ENCODE measurements at regions not wholly inside any gene's neighbourhood (a gene's known extent, or its start where the extent isn't known, plus 50 kb on each side); places are given as distances from the start of the nearest gene placed in this dataset.

DNA sequence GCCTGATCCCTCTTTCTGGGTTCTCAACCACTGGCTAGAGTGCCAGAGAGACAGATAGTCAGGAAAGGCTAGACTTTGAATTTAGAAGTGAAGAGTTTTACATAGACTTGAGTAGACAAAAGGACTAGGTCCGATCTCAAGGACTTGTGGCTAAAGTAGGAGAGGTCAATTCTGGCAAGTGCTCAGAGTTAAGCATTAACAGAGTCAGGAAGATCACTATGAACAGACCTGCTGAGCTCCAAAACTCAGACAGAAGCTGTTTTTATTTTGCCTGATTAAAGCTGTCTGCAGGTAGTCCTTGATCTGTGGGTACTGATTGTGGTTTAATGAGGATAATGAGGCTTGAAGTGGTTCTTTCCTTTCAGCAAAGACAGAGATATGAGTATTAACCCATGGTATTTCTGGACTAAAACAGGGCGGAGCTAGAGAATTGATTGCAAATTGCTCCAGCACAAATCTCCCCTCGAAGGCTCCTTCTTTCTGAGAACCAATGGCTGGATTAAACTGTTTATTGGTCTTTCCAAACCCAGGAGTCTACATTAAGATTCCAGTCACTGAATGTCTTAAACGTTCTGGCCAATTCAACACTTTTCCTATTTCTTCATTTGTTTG, 423.2 kb downstream of the IPMK start:
- no peaks in the 10 kb centered on the region for H3K4me1 Mint-ChIP-seq
- DNase-seq = no peak
- ChIA-PET CTCF (no interaction called here), POLR2A (no interaction called here)
- H3K9me3 Mint-ChIP-seq = peaks cover 0 to 19% (median 11%) of the 10 kb centered on the region in 11 donors
- intact Hi-C loops (cut with micrococcal nuclease) = no loop called here
- no peak overlapping the region for H3K27ac Mint-ChIP-seq
- H3K4me3 ChIP-seq (ENCODE audit: low read length) = no peak overlapping the region
- no peaks in the 10 kb centered on the region for H3K9me3 ChIP-seq (ENCODE audit: control insufficient read depth in 2 of 3, low read length in 3 of 3)
- no peak overlapping the region for H3K27ac ChIP-seq (ENCODE audit: low read depth, low read length)
- no peaks in the 10 kb centered on the region for H3K27me3 ChIP-seq (ENCODE audit: control insufficient read depth in 2 of 2, insufficient read depth in 2 of 2, low read length in 2 of 2)
- no peaks in the 10 kb centered on the region for H3K36me3 Mint-ChIP-seq
- no peaks in the 10 kb centered on the region for H3K4me1 ChIP-seq (ENCODE audit: control insufficient read depth in 2 of 2, insufficient read depth in 2 of 2, low read length in 2 of 2)
- H3K4me3 Mint-ChIP-seq = no peak overlapping the region
- no peak for ATAC-seq
- H3K27me3 Mint-ChIP-seq = no peaks in the 10 kb centered on the region
- no peaks in the 10 kb centered on the region for H3K36me3 ChIP-seq (ENCODE audit: control insufficient read depth in 2 of 3, insufficient read depth in 3 of 3, low read length in 3 of 3)

DNA sequence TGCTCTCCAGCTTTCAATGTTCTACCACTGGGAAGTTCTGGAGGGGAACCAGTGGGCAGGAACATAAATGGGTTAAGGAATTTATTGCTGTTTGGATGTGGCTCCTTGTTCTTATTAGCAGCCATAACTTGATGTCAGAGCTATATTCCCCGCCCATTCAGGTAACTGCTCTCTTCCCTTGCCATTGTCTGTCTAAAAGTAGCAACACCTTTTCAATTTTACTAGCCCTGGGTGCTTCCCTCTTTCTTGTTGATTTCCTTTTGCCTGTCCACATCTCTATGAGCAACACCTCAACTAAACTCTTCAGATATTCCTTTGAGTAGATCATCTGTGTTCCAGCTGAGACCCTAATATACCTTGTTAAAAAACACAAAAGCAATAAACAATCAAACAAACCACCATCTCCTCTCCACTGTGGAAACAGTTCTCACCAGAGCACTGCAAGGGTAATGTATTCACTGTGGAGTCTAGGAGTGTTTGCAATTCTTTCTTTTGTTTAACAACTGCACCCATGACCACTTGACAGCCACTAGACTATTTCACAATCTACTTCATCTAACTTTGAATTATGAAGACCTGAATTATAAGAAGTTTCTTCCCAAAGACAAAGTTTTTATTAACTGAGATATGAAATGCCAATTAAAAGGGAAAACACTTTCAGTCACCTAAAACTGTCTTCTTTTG, 436.7 kb downstream of the IPMK start:
- Mint-ChIP-seq H3K4me1 (no peaks in the 10 kb centered on the region), H3K27me3 (no peaks in the 10 kb centered on the region), H3K36me3 (no peaks in the 10 kb centered on the region), H3K9me3 (peaks cover 0 to 1% (median 0%) of the 10 kb centered on the region in 11 donors), H3K4me3 (no peak overlapping the region), H3K27ac (no peak overlapping the region)
- Histone ChIP-seq H3K27ac (ENCODE audit: low read depth, low read length) (no peak overlapping the region), H3K27me3 (ENCODE audit: control insufficient read depth in 2 of 2, insufficient read depth in 2 of 2, low read length in 2 of 2) (no peaks in the 10 kb centered on the region), H3K4me1 (ENCODE audit: control insufficient read depth in 2 of 2, insufficient read depth in 2 of 2, low read length in 2 of 2) (no peaks in the 10 kb centered on the region), H3K9me3 (ENCODE audit: control insufficient read depth in 2 of 3, low read length in 3 of 3) (no peaks in the 10 kb centered on the region), H3K36me3 (ENCODE audit: control insufficient read depth in 2 of 3, insufficient read depth in 3 of 3, low read length in 3 of 3) (no peaks in the 10 kb centered on the region), H3K4me3 (ENCODE audit: low read length) (no peak overlapping the region)
- intact Hi-C loops (cut with micrococcal nuclease) = no loop called here
- ATAC-seq = no peak
- ChIA-PET CTCF (no interaction called here), POLR2A (no interaction called here)
- no peak for DNase-seq

DNA sequence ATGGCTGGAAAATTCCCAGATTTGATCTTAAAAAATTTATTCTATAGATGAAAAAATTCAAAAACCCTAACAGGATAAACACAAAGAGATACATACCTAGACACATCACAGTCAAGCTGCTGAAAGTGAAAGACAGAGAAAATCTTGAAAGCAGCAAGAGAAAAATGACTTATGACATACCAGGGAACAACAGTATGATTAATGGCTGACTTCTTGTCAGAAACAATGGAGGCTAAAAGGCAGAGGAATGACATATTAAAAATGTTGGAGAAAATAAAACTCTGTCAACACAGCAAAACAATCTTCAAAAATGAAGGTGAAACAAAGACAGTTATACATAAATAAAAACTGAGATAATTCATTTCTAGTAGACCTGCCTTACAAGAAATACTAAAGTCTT, 442.7 kb downstream of the IPMK start:
- POLR2A ChIA-PET = no interaction called here
- intact Hi-C loops (cut with micrococcal nuclease) = no loop called here

DNA sequence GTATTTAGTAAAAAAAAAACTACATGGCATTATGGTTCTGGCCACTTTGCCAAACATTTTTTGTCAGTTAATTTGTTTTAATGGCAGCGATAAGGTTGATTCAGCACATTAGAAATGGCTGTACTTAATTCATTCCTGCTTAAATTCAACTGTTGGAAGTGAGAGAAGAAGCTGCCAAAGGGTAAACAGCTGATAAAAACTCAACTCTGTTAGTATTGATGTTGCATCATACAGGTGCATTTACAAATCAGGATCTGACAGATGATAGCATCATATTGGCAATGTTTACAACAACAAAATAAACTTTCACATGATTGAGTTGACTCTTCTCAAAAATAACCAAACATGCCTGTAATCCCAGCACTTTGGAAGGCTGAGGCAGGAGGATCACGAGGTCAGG, 444.3 kb downstream of the IPMK start:
- H3K27ac ChIP-seq (ENCODE audit: low read depth, low read length) = no peak overlapping the region
- Mint-ChIP-seq H3K9me3 (peaks cover 0 to 8% (median 0%) of the 10 kb centered on the region in 11 donors), H3K4me1 (no peaks in the 10 kb centered on the region), H3K27ac (no peak overlapping the region), H3K27me3 (no peaks in the 10 kb centered on the region), H3K36me3 (no peaks in the 10 kb centered on the region), H3K4me3 (no peak overlapping the region)
- intact Hi-C loops (cut with micrococcal nuclease) = no loop called here
- DNase-seq = no peak
- H3K4me1 ChIP-seq (ENCODE audit: control insufficient read depth in 2 of 2, insufficient read depth in 2 of 2, low read length in 2 of 2) = no peaks in the 10 kb centered on the region
- ATAC-seq = no peak
- POLR2A ChIA-PET = no interaction called here
- H3K4me3 ChIP-seq (ENCODE audit: low read length) = no peak overlapping the region
- no peaks in the 10 kb centered on the region for H3K36me3 ChIP-seq (ENCODE audit: control insufficient read depth in 2 of 3, insufficient read depth in 3 of 3, low read length in 3 of 3)
- no peaks in the 10 kb centered on the region for H3K9me3 ChIP-seq (ENCODE audit: control insufficient read depth in 2 of 3, low read length in 3 of 3)
- CTCF ChIA-PET = no interaction called here
- H3K27me3 ChIP-seq (ENCODE audit: control insufficient read depth in 2 of 2, insufficient read depth in 2 of 2, low read length in 2 of 2) = no peaks in the 10 kb centered on the region

More for the DNA sequence above, 442.7 kb downstream of the IPMK start:
- Histone ChIP-seq H3K27me3 (ENCODE audit: control insufficient read depth in 2 of 2, insufficient read depth in 2 of 2, low read length in 2 of 2) (no peaks in the 10 kb centered on the region), H3K27ac (ENCODE audit: low read depth, low read length) (no peak overlapping the region), H3K9me3 (ENCODE audit: control insufficient read depth in 2 of 3, low read length in 3 of 3) (no peaks in the 10 kb centered on the region), H3K4me1 (ENCODE audit: control insufficient read depth in 2 of 2, insufficient read depth in 2 of 2, low read length in 2 of 2) (no peaks in the 10 kb centered on the region), H3K36me3 (ENCODE audit: control insufficient read depth in 2 of 3, insufficient read depth in 3 of 3, low read length in 3 of 3) (no peaks in the 10 kb centered on the region), H3K4me3 (ENCODE audit: low read length) (no peak overlapping the region)
- H3K27me3 Mint-ChIP-seq = no peaks in the 10 kb centered on the region
- H3K4me1 Mint-ChIP-seq = no peaks in the 10 kb centered on the region
- H3K27ac Mint-ChIP-seq = no peak overlapping the region
- peaks cover 0 to 8% (median 0%) of the 10 kb centered on the region in 11 donors for H3K9me3 Mint-ChIP-seq
- no peaks in the 10 kb centered on the region for H3K36me3 Mint-ChIP-seq
- DNase-seq (no peak), ATAC-seq (no peak)
- no peak overlapping the region for H3K4me3 Mint-ChIP-seq
- CTCF ChIA-PET = no interaction called here

DNA sequence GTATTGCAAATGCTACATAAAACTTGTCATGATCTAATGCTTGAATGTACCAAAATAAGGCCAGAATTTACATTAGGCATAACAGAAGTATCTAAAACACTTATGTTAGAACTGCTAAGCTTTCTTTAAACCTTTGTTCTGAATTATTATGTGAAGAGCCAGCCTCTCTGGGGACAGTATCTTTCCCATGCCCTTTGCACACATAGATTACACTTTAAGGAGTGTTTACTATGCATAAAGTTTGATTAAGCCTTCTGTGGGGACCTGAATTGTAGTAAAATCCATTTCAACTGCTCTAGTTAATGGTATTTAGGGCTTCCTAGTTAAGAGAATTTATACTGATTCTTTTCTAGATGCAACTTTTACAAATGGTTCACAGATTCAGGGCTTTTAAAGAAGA, 444.7 kb downstream of the IPMK start:
- intact Hi-C loops (cut with micrococcal nuclease) = no loop called here
- POLR2A ChIA-PET = no interaction called here
- no peak for DNase-seq
- ATAC-seq = no peak
- no peak overlapping the region for H3K27ac Mint-ChIP-seq
- no peaks in the 10 kb centered on the region for H3K36me3 Mint-ChIP-seq
- CTCF ChIA-PET = no interaction called here
- Histone ChIP-seq H3K36me3 (ENCODE audit: control insufficient read depth in 2 of 3, insufficient read depth in 3 of 3, low read length in 3 of 3) (no peaks in the 10 kb centered on the region), H3K27me3 (ENCODE audit: control insufficient read depth in 2 of 2, insufficient read depth in 2 of 2, low read length in 2 of 2) (no peaks in the 10 kb centered on the region), H3K4me1 (ENCODE audit: control insufficient read depth in 2 of 2, insufficient read depth in 2 of 2, low read length in 2 of 2) (no peaks in the 10 kb centered on the region), H3K27ac (ENCODE audit: low read depth, low read length) (no peak overlapping the region), H3K4me3 (ENCODE audit: low read length) (no peak overlapping the region), H3K9me3 (ENCODE audit: control insufficient read depth in 2 of 3, low read length in 3 of 3) (no peaks in the 10 kb centered on the region)
- H3K4me1 Mint-ChIP-seq = no peaks in the 10 kb centered on the region
- H3K27me3 Mint-ChIP-seq = no peaks in the 10 kb centered on the region
- no peak overlapping the region for H3K4me3 Mint-ChIP-seq
- peaks cover 0 to 8% (median 0%) of the 10 kb centered on the region in 11 donors for H3K9me3 Mint-ChIP-seq

DNA sequence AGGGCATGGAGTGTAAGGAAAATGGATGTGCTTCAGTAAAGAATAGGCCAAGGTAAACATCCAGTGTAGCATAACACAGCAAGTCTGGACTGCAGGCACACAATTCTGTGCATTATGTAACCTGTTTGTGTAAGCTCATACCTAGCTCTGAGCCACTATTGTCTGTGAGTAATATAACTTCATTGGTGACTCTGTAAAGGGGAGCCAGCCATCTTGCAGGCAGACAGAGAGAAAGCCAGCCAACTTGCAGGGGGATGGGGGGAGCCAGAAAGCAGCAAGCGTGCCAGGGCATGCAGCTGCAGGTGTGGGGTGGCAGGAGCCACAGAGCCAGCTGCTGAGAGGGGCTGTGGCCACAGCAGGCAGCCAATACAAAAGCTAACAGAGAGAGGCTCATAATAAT, 449.2 kb downstream of the IPMK start:
- Histone ChIP-seq H3K36me3 (ENCODE audit: control insufficient read depth in 2 of 3, insufficient read depth in 3 of 3, low read length in 3 of 3) (no peaks in the 10 kb centered on the region), H3K27ac (ENCODE audit: low read depth, low read length) (no peak overlapping the region), H3K27me3 (ENCODE audit: control insufficient read depth in 2 of 2, insufficient read depth in 2 of 2, low read length in 2 of 2) (no peaks in the 10 kb centered on the region), H3K4me1 (ENCODE audit: control insufficient read depth in 2 of 2, insufficient read depth in 2 of 2, low read length in 2 of 2) (no peaks in the 10 kb centered on the region), H3K4me3 (ENCODE audit: low read length) (no peak overlapping the region), H3K9me3 (ENCODE audit: control insufficient read depth in 2 of 3, low read length in 3 of 3) (no peaks in the 10 kb centered on the region)
- no peak overlapping the region for H3K4me3 Mint-ChIP-seq
- ATAC-seq = no peak
- ChIA-PET POLR2A (no interaction called here), CTCF (no interaction called here)
- H3K4me1 Mint-ChIP-seq = peaks cover 0 to 5% (median 0%) of the 10 kb centered on the region in 7 donors
- peaks cover 0 to 8% (median 0%) of the 10 kb centered on the region in 11 donors for H3K9me3 Mint-ChIP-seq
- no peak for DNase-seq
- H3K27ac Mint-ChIP-seq = no peak overlapping the region
- intact Hi-C loops (cut with micrococcal nuclease) = no loop called here
- no peaks in the 10 kb centered on the region for H3K36me3 Mint-ChIP-seq
- H3K27me3 Mint-ChIP-seq = no peaks in the 10 kb centered on the region

DNA sequence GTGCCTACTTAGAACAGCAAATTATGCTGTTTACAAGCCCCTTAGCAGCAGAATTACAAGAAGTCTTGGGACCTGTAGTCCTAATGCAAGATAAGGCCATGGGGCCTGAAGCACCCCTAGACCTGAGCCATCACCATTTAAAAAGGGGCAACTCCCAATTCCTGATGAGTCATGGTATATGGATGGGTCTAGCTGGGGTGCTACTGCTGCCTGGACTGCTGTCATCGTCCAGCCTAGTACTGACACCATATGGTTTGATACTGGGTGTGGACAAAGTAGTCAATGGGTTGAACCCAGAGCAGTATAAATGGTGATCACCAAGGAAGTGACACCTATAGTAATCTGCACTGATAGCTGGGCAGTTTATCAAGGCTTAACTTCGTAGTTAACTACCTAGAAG, 450.0 kb downstream of the IPMK start:
- H3K36me3 Mint-ChIP-seq = no peaks in the 10 kb centered on the region
- H3K4me3 ChIP-seq (ENCODE audit: low read length) = no peak overlapping the region
- ATAC-seq (no peak), DNase-seq (no peak)
- no peak overlapping the region for H3K27ac ChIP-seq (ENCODE audit: low read depth, low read length)
- no peaks in the 10 kb centered on the region for H3K36me3 ChIP-seq (ENCODE audit: control insufficient read depth in 2 of 3, insufficient read depth in 3 of 3, low read length in 3 of 3)
- H3K27me3 ChIP-seq (ENCODE audit: control insufficient read depth in 2 of 2, insufficient read depth in 2 of 2, low read length in 2 of 2) = no peaks in the 10 kb centered on the region
- H3K9me3 Mint-ChIP-seq = peaks cover 0 to 8% (median 0%) of the 10 kb centered on the region in 11 donors
- intact Hi-C loops (cut with micrococcal nuclease) = no loop called here
- no peaks in the 10 kb centered on the region for H3K27me3 Mint-ChIP-seq
- H3K9me3 ChIP-seq (ENCODE audit: control insufficient read depth in 2 of 3, low read length in 3 of 3) = no peaks in the 10 kb centered on the region
- H3K4me3 Mint-ChIP-seq = no peak overlapping the region
- H3K27ac Mint-ChIP-seq = no peak overlapping the region
- CTCF ChIA-PET = no interaction called here
- peaks cover 0 to 5% (median 0%) of the 10 kb centered on the region in 7 donors for H3K4me1 Mint-ChIP-seq
- no peaks in the 10 kb centered on the region for H3K4me1 ChIP-seq (ENCODE audit: control insufficient read depth in 2 of 2, insufficient read depth in 2 of 2, low read length in 2 of 2)
- POLR2A ChIA-PET = no interaction called here
